KMS-11 (cell line): ENCODE measurements at regions not wholly inside any gene's neighbourhood (a gene's known extent, or its start where the extent isn't known, plus 50 kb on each side); places are given as distances from the start of the nearest gene placed in this dataset.

Experiments used
- H2AFZ ChIP-seq: fragments of 200-600 bp; sonication (generic); 2 replicates; pipeline ENCODE4 v1.6.1; 2016; ENCODE audit warnings: antibody characterized with exemption, mixed run types, low read depth
- H3K27ac ChIP-seq: fragments of 200-600 bp; sonication (generic); 2 replicates; pipeline ENCODE4 v1.6.1; 2016; ENCODE audit warnings: mild to moderate bottlenecking, mixed run types
- H3K27me3 ChIP-seq: fragments of 200-600 bp; sonication (generic); 2 replicates; pipeline ENCODE4 v1.6.1; 2017; ENCODE audit warnings: mild to moderate bottlenecking, low read depth, mixed run types, moderate library complexity; ENCODE audit not compliant: insufficient read depth
- H3K36me3 ChIP-seq: fragments of 200-600 bp; sonication (generic); 2 replicates; pipeline ENCODE4 v1.6.1; 2017; ENCODE audit warnings: mild to moderate bottlenecking, mixed run types; ENCODE audit not compliant: insufficient read depth
- H3K4me1 ChIP-seq: fragments of 200-600 bp; sonication (generic); 2 replicates; pipeline ENCODE4 v1.6.1; 2016; ENCODE audit warnings: mild to moderate bottlenecking, low read depth, mixed run types; ENCODE audit not compliant: poor library complexity, severe bottlenecking
- H3K4me2 ChIP-seq: fragments of 200-600 bp; sonication (generic); 2 replicates; pipeline ENCODE4 v1.7.0; 2016; ENCODE audit warnings: mild to moderate bottlenecking, mixed run types
- H3K4me3 ChIP-seq: fragments of 200-600 bp; sonication (generic); IDR thresholded peaks from 2 replicates; pipeline ENCODE4 v1.6.1; 2017; ENCODE audit warnings: low read depth, low read length, mixed read lengths; ENCODE audit not compliant: insufficient read depth
- H3K79me2 ChIP-seq: fragments of 200-600 bp; sonication (generic); 2 replicates; pipeline ENCODE4 v1.6.1; 2016; ENCODE audit warnings: low read depth, mixed run types; ENCODE audit not compliant: insufficient read depth
- H3K9ac ChIP-seq: fragments of 200-600 bp; sonication (generic); 2 replicates; pipeline ENCODE4 v1.6.1; 2016; ENCODE audit warnings: mild to moderate bottlenecking, mixed run types
- H4K20me1 ChIP-seq: fragments of 200-600 bp; sonication (generic); 2 replicates; pipeline ENCODE4 v1.6.1; 2016; ENCODE audit warnings: mild to moderate bottlenecking, mixed run types; ENCODE audit not compliant: insufficient read depth
- TF ChIP-seq, protein P1 (sequence below): fragments of 200-600 bp; sonication (generic); conservative IDR thresholded peaks from 2 replicates; pipeline ENCODE4 v1.6.1; 2017; ENCODE audit warnings: low read depth, mild to moderate bottlenecking, antibody characterized with exemption, low read length, moderate library complexity, mixed read lengths

DNA sequence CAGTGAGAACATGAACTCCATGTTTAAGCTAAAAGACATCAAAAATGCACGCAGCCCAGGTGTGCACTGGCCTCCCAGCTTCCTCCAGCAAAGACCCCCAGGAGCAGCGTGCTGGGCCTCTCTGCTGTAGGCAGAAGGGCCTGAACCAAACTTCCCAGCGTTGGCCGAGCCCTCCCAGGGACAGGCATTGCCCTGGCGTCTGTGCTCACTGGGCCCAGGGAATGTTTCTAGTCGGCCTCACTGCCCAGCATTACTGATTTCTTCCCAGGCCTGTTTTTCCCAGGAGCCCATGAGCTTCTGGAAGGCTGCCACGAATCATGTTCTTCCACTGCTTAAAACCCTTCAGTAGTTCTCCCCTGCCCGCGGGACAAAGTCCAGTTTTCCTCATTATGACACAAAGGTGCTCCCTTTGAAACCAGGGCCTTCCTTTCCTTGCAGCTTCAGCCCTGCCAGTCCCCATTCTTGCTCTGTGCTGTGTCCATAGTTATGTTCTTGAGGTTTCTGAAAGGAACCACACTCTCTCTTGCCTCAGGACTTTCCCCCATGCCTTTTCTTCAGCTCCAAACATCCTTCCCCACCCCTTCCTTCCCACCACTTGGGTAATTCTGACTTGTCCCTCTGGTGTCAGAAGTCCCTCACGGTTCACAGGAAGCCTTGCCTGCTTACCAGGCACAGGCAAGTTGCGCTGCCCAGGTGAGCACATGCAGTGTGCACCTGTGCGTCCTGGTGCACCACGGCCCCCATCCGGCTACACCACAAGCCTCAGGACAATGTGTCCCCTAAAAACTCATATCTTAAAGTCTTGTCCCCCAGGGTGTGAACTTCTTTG lies 93.4 kb upstream of the ENPP6 start:
- no peaks in the 10 kb centered on the region for H3K79me2 ChIP-seq
- no peaks in the 10 kb centered on the region for H4K20me1 ChIP-seq

GRCh38 chr4:184310171-184310567 lies 92.5 kb upstream of the ENPP6 start:
- Histone ChIP-seq H3K27ac (no peak overlapping the region; the same call in 1 of the 2 replicates), H4K20me1 (no peaks in the 10 kb centered on the region), H3K27me3 (no peaks in the 10 kb centered on the region), H2AFZ (no peak overlapping the region; the same call in 1 of the 2 replicates), H3K4me3 (no peak overlapping the region), H3K4me2 (peak overlapping the region; percentile 35), H3K9ac (no peak overlapping the region), H3K36me3 (no peaks in the 10 kb centered on the region), H3K79me2 (no peaks in the 10 kb centered on the region), H3K4me1 (peaks cover 61% of the 10 kb centered on the region)
- TF ChIP-seq, protein P1, sequence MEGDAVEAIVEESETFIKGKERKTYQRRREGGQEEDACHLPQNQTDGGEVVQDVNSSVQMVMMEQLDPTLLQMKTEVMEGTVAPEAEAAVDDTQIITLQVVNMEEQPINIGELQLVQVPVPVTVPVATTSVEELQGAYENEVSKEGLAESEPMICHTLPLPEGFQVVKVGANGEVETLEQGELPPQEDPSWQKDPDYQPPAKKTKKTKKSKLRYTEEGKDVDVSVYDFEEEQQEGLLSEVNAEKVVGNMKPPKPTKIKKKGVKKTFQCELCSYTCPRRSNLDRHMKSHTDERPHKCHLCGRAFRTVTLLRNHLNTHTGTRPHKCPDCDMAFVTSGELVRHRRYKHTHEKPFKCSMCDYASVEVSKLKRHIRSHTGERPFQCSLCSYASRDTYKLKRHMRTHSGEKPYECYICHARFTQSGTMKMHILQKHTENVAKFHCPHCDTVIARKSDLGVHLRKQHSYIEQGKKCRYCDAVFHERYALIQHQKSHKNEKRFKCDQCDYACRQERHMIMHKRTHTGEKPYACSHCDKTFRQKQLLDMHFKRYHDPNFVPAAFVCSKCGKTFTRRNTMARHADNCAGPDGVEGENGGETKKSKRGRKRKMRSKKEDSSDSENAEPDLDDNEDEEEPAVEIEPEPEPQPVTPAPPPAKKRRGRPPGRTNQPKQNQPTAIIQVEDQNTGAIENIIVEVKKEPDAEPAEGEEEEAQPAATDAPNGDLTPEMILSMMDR: no peak

More for the DNA sequence above, 93.4 kb upstream of the ENPP6 start:
- peaks cover 70% of the 10 kb centered on the region for H3K4me1 ChIP-seq
- H3K27me3 ChIP-seq: no peaks in the 10 kb centered on the region
- peak overlapping the region; percentile 14; the same call in 1 of the 2 replicates for H3K4me2 ChIP-seq
- no peak overlapping the region; the same call in 1 of the 2 replicates for H3K27ac ChIP-seq
- H3K4me3 ChIP-seq: no peak overlapping the region
- H3K36me3 ChIP-seq: no peaks in the 10 kb centered on the region
- H3K9ac ChIP-seq: no peak overlapping the region
- H2AFZ ChIP-seq: no peak overlapping the region
- TF ChIP-seq, protein P1: no peak

GRCh38 chr4:184309241-184310170 lies 91.8 kb upstream of the ENPP6 start:
- Histone ChIP-seq H3K36me3 (no peaks in the 10 kb centered on the region), H3K4me1 (peaks cover 54% of the 10 kb centered on the region), H2AFZ (no peak overlapping the region; the same call in 1 of the 2 replicates), H3K27ac (no peak overlapping the region; the same call in 1 of the 2 replicates), H4K20me1 (no peaks in the 10 kb centered on the region), H3K9ac (no peak overlapping the region), H3K27me3 (no peaks in the 10 kb centered on the region), H3K79me2 (no peaks in the 10 kb centered on the region), H3K4me3 (no peak overlapping the region), H3K4me2 (peak overlapping the region; percentile 35)
- TF ChIP-seq, protein P1: no peak

DNA sequence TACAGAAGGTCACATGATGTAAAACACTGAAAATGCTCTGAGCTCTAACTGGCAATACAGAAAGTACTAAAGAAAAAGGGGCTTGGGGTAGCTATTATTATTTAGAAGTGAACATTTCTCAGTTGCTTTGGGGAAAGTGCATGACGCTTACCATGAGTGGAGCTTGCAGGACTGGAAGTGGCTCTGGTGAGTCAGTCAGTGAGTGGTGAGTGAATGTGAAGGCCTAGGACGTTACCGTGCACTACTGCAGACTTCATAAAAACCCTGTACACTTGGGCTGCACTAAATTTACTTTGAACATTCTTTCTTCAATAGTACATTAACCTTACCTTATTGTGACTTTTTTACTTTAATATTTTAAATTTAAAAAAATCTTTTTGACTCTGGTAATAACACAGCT lies 89.3 kb upstream of the ENPP6 start:
- no peaks in the 10 kb centered on the region for H3K36me3 ChIP-seq
- H3K79me2 ChIP-seq: no peaks in the 10 kb centered on the region
- TF ChIP-seq, protein P1: no peak
- H3K4me2 ChIP-seq: no peak overlapping the region
- no peaks in the 10 kb centered on the region for H3K27me3 ChIP-seq
- peaks cover 29% of the 10 kb centered on the region for H3K4me1 ChIP-seq
- no peak overlapping the region for H2AFZ ChIP-seq
- H4K20me1 ChIP-seq: no peaks in the 10 kb centered on the region
- no peak overlapping the region for H3K27ac ChIP-seq
- no peak overlapping the region for H3K4me3 ChIP-seq
- no peak overlapping the region for H3K9ac ChIP-seq
